ENCODE measurements at regions not wholly inside any gene's neighbourhood (a gene's known extent, or its start where the extent isn't known, plus 50 kb on each side); places are given as distances from the start of the nearest gene placed in this dataset.

- TF ChIP-seq CTCF (IDR thresholded peaks at IDR 0.05) (no peak), POLR2A (IDR thresholded peaks at IDR 0.05) (no peak)
Measured at GRCh38 chr4:59869056-59869455, 1331.1 kb upstream of the ADGRL3 start.

All from tibial nerve (tissue), 3 donors.